Activated naive CD4-positive, alpha-beta T cell treated with anti-CD3 and anti-CD28 coated beads, Interleukin-2, amount 50 U/mL, for 24 hours (primary cell): ENCODE measurements at regions not wholly inside any gene's neighbourhood (a gene's known extent, or its start where the extent isn't known, plus 50 kb on each side); places are given as distances from the start of the nearest gene placed in this dataset.

ENCODE experiments used
- H3K27ac Mint-ChIP-seq: one replicate; pipeline ENCODE4 v1.8.0; 2021; ENCODE audit warnings: mild to moderate bottlenecking, mixed read lengths
- H3K27me3 Mint-ChIP-seq: one replicate; pipeline ENCODE4 v1.8.0; 2021; ENCODE audit warnings: mixed read lengths
- H3K36me3 Mint-ChIP-seq: one replicate; pipeline ENCODE4 v1.8.0; 2021; ENCODE audit warnings: mixed read lengths
- H3K4me1 Mint-ChIP-seq: one replicate; pipeline ENCODE4 v1.8.0; 2021; ENCODE audit warnings: mixed read lengths
- H3K4me3 Mint-ChIP-seq: one replicate; pipeline ENCODE4 v1.8.0; 2021; ENCODE audit warnings: mild to moderate bottlenecking, mixed read lengths
- H3K9me3 Mint-ChIP-seq: one replicate; pipeline ENCODE4 v1.8.0; 2021; ENCODE audit warnings: mixed read lengths

DNA sequence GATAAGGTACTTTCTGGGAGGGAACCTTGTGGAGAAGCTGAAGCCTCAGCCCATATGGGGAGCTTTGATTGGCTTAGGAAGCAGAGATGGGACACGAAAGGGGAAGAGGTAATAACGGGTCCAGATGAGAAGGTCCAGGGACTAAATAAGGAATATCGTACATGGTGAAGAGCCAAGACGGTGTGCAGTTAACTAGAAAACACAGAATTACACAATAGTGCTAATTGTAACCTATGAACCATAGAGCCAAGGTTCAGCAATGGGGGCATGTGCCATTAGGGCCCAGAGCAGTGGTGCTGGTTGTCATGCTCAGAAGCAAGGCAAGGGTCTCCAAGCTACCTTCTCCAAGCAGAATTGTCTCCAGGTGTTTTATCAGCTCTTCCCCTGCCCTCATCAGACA is 106.1 kb downstream of the IRS2 start:
- H3K27ac Mint-ChIP-seq = no peak overlapping the region
- H3K27me3 Mint-ChIP-seq = peaks cover 2% of the 10 kb centered on the region
- no peaks in the 10 kb centered on the region for H3K36me3 Mint-ChIP-seq
- H3K4me1 Mint-ChIP-seq = no peaks in the 10 kb centered on the region
- no peak overlapping the region for H3K4me3 Mint-ChIP-seq
- no peaks in the 10 kb centered on the region for H3K9me3 Mint-ChIP-seq

DNA sequence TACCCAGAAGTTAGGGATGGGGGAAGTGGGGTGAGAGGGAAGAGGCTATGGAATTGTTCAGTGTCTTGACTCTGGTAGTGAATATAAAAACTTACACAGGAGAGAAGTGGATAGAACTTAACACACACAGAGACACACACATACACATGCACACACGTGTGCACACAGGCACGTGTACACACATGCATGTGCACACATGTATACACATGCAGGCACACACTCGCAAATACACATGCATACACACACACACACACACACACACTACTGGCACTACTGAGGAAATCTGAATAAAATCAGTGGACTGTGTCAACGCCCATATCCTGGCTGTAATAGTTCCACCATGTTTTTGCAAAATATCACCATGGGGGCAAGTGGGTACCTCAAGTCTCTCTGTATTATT is 107.9 kb downstream of the IRS2 start:
- Mint-ChIP-seq H3K9me3 (peaks cover 4% of the 10 kb centered on the region), H3K4me3 (no peak overlapping the region), H3K4me1 (no peaks in the 10 kb centered on the region), H3K27ac (no peak overlapping the region), H3K36me3 (peaks cover 3% of the 10 kb centered on the region), H3K27me3 (peaks cover 7% of the 10 kb centered on the region)

DNA sequence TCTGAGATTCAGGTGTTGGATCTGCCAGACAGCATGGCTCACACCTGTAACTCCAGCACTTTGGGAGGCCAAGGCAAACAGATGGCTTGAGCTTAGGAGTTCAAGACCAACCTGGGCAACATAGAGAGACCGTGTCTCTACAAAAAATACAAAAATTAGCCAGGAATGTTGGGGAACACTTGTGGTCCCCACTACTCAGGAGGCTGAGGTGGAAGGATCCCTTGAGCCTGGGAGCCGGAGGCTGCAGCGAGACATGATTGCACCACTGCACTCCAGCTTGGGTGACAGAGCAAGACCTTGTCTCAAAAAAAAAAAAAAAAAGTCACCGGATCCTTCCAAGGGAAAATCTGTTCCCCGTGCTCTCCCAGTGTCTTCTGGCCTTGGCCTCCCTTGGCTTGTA is 109.2 kb downstream of the IRS2 start:
- no peak overlapping the region for H3K27ac Mint-ChIP-seq
- peaks cover 7% of the 10 kb centered on the region for H3K27me3 Mint-ChIP-seq
- no peaks in the 10 kb centered on the region for H3K4me1 Mint-ChIP-seq
- no peak overlapping the region for H3K4me3 Mint-ChIP-seq
- peaks cover 3% of the 10 kb centered on the region for H3K36me3 Mint-ChIP-seq
- peaks cover 4% of the 10 kb centered on the region for H3K9me3 Mint-ChIP-seq

DNA sequence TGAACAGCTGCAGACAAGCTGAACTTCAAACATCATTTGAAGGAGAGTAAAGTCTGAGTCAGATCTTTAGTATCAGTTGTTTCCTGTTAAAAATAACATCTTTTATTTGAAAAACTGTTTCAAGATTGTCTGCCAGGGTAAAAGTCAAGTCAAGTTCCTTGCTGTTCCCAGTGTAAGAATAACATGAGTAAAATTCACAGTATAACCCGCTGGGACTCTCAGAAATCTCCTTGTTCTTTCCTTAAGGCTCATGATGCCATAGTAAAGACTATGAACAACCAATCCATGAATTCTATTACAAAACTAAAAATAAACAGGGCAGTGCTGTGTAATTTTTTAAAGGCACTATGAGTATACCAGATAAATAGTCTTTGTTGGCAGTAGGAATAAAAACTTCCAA is 112.9 kb downstream of the IRS2 start:
- Mint-ChIP-seq H3K36me3 (peaks cover 3% of the 10 kb centered on the region), H3K4me3 (no peak overlapping the region), H3K27me3 (peaks cover 7% of the 10 kb centered on the region), H3K4me1 (no peaks in the 10 kb centered on the region), H3K27ac (no peak overlapping the region), H3K9me3 (peaks cover 4% of the 10 kb centered on the region)

DNA sequence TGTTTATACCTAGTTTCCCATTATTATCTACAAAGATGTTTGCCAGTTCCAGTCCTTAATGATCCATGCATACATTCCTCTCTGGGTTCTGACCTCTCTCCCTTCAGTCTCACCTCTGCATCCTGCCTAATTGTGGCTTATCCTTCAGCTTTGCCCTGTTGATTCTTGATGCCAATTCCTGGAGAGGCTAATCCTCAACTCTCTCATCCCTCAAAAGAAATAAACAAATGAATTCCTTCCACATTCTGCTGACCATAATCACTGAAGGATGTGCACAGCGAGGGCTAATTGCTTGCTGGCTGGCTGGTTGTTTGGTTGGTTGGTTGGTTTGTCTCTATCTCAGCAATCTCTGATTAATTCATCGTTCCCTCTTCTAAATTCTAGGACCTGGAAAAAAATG is 113.8 kb downstream of the IRS2 start:
- H3K36me3 Mint-ChIP-seq = peaks cover 3% of the 10 kb centered on the region

DNA sequence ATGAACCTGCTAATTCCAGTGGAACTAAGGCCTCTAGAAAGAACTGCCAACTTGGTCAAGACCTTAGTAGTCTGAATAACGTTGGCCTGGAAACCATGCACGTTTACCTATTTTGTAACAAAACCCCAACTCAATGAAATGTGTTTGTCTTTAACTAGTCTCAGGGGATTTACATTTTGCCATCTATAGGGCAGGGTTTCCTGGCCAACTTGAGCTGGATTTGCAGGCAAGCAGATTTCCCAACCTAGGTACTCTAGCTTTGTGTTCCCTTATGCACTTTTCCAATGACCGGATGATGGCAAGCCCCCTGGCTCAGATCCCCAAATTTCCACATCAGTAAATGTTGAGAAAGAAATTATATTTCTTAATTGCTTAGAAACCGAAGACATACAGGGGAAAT is 114.5 kb downstream of the IRS2 start:
- Mint-ChIP-seq H3K4me3 (no peak overlapping the region), H3K9me3 (peaks cover 4% of the 10 kb centered on the region), H3K27ac (no peak overlapping the region), H3K27me3 (peaks cover 6% of the 10 kb centered on the region), H3K4me1 (no peaks in the 10 kb centered on the region), H3K36me3 (peaks cover 3% of the 10 kb centered on the region)

More for the DNA sequence above, 113.8 kb downstream of the IRS2 start:
- H3K9me3 Mint-ChIP-seq = peaks cover 4% of the 10 kb centered on the region
- no peak overlapping the region for H3K4me3 Mint-ChIP-seq
- H3K4me1 Mint-ChIP-seq = no peaks in the 10 kb centered on the region
- H3K27ac Mint-ChIP-seq = no peak overlapping the region
- peaks cover 7% of the 10 kb centered on the region for H3K27me3 Mint-ChIP-seq

DNA sequence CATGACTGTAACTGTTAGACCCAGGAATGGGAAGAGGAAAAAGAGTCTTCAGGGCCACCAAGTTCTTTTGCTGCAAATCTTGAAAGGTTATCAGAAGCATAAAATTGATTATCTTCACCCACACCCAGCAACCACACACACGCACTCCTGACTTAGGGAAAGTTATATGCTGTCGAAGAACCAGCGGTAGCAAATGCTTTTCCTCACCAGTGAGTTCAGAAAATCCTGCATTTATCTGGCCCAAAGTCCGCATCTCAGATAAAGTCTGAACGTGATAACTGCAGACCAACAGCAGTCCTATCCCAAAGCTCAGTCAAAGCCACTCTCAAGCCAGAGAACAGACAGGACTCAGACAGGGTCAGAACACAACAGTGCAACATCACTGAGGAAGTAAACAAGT is 115.6 kb downstream of the IRS2 start:
- Mint-ChIP-seq H3K27me3 (peaks cover 6% of the 10 kb centered on the region), H3K9me3 (peaks cover 4% of the 10 kb centered on the region), H3K4me1 (no peaks in the 10 kb centered on the region), H3K36me3 (peaks cover 3% of the 10 kb centered on the region), H3K27ac (no peak overlapping the region), H3K4me3 (no peak overlapping the region)

DNA sequence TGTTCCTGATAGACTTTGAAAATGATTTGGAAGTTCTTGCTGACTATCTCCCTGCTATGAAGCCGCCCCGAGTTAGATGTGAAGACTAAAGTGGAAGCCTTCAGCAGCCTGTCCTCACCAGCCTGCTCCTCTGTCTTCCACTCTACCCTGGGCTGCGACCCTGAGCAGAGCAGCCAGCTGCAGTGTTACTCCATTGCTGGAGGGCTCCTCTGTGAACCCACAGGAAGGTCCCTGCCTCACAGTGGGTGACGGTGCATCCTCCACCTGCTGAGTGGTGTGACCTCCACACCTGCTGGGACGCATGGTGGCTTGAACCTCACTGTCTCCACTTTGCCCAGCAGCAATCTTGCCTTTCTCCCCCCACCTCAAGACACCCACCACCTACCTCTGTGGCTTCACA is 116.4 kb downstream of the IRS2 start:
- Mint-ChIP-seq H3K9me3 (peaks cover 4% of the 10 kb centered on the region), H3K4me1 (no peaks in the 10 kb centered on the region), H3K27ac (no peak overlapping the region)

DNA sequence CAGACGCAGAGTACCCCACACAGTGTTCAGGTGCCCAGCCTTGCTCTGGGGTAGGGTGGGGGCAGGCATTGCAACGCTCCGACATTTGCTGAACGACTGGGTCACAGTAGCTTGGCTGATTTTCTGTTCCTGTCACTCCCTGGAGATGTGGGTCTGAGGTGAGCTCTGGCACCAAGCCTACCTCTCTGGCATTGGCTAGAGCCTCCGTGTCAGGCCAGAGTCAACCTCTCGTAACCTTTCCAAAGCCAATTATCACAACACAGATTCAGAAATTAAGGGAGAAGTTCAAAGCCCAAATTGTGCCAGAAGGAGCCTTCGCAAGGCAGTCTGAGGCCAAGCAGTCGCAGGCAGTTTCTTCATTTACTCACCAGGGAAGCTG is 117.2 kb downstream of the IRS2 start:
- H3K27me3 Mint-ChIP-seq = no peaks in the 10 kb centered on the region
- H3K4me1 Mint-ChIP-seq = no peaks in the 10 kb centered on the region
- H3K9me3 Mint-ChIP-seq = peaks cover 2% of the 10 kb centered on the region
- no peak overlapping the region for H3K27ac Mint-ChIP-seq
- no peak overlapping the region for H3K4me3 Mint-ChIP-seq
- H3K36me3 Mint-ChIP-seq = no peaks in the 10 kb centered on the region

More for the DNA sequence above, 116.4 kb downstream of the IRS2 start:
- Mint-ChIP-seq H3K27me3 (peaks cover 2% of the 10 kb centered on the region), H3K36me3 (no peaks in the 10 kb centered on the region), H3K4me3 (no peak overlapping the region)

DNA sequence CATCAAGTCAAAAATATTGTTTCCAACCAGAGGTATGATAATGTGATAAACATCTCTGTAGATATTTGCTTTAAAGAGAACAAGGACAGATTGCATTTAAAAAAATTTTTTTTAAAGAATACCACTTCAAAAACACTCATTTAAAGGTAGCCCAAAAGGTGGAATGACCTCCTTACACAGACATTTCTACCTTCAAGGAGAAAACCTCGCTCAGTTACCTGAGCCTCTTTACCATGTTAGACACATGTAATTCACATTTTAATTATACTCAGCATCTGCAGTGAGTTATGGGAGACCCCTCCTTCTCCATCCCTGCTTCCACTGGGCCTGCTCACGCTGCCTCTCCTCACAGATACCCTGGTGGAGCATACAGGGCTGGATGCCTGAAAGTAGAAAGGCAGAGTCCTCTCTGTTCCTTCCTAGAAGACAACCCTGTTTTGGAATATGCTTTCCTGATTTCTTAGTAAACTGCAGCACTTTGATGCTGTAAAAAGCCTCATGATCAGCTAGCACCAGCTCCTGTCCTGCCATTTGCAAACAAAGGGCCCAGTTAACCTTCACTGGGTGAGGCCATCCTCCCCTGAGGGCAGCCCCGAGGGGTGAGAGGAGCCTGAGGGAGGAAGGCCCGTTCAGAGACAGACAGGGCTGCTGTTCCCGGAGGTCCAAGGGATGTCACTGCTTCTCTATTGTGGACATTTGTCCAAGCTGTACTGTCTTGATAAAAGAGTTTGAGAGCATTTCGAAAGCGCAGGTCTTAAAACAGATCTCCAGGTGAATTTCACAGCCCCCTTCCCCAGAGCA is 117.8 kb downstream of the IRS2 start:
- H3K27me3 Mint-ChIP-seq = no peaks in the 10 kb centered on the region
- H3K4me1 Mint-ChIP-seq = no peaks in the 10 kb centered on the region
- no peaks in the 10 kb centered on the region for H3K9me3 Mint-ChIP-seq
- H3K27ac Mint-ChIP-seq = no peak overlapping the region
- no peaks in the 10 kb centered on the region for H3K36me3 Mint-ChIP-seq
- no peak overlapping the region for H3K4me3 Mint-ChIP-seq

DNA sequence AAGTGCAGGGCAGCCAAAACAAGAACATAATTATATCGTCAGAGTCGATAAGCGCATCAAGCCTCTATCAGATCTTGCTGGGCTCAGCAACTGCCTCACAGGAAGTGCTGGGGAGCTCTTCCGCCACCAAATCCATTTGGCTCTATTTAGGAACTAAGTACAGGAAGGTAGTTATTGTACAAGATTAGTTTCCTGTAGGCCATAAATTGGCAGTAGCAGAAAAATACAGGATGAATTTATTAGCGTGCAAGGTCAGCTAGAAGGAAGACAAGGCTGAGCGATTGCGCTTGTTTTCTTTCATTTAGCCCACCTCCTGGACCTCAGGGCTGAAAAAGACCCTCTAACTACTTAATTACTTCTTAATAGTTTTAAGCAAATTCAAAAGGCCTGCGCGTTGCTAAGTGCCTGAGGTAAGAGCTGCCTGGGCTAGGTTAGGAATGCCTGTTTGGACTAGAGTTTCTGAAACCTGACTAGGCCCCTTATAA is 118.5 kb downstream of the IRS2 start:
- Mint-ChIP-seq H3K27me3 (no peaks in the 10 kb centered on the region), H3K4me1 (no peaks in the 10 kb centered on the region), H3K4me3 (no peak overlapping the region), H3K27ac (no peak overlapping the region), H3K36me3 (no peaks in the 10 kb centered on the region), H3K9me3 (no peaks in the 10 kb centered on the region)

DNA sequence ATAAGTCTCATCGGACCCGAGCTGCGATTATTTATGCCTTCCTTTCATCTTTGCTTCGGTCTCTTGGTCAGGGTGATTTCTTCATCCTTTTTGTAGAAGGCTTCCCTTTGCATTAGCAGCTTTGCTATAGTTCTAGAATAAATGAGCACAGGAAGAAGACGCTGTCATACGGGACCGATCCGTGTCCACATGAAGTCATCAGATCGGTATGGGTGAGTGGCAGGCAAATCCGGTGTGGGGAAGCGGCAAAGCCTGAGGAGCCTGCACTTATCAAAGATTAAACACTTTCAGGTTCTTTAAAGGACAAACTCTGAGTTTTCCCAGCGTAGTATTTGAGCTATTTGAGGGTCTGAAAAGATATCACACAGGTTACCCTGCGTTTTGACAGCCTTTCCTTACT is 119.3 kb downstream of the IRS2 start:
- H3K4me3 Mint-ChIP-seq = no peak overlapping the region
- H3K9me3 Mint-ChIP-seq = no peaks in the 10 kb centered on the region
- no peak overlapping the region for H3K27ac Mint-ChIP-seq
- H3K36me3 Mint-ChIP-seq = no peaks in the 10 kb centered on the region
- no peaks in the 10 kb centered on the region for H3K27me3 Mint-ChIP-seq
- H3K4me1 Mint-ChIP-seq = no peaks in the 10 kb centered on the region

DNA sequence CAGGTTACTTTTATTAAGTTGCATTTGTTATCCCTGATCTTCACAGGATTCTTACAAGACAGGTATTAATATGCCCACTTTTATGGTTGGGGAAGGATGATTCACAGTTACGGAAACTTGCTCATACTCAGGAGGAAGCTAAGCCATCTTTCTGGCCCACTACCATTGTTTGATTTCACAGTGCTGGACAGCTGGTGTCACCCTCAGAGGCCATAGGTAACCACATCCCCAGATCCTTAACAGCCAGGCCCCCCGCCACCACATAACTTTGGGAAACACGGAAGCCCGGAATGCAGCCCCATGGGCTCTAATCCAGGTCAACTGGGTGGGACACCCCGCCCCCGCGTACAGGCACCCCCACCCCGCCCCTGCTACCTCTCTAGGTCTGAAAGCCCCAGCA is 119.7 kb downstream of the IRS2 start:
- Mint-ChIP-seq H3K9me3 (no peaks in the 10 kb centered on the region), H3K27me3 (no peaks in the 10 kb centered on the region), H3K4me1 (no peaks in the 10 kb centered on the region), H3K27ac (no peak overlapping the region), H3K4me3 (no peak overlapping the region), H3K36me3 (no peaks in the 10 kb centered on the region)

DNA sequence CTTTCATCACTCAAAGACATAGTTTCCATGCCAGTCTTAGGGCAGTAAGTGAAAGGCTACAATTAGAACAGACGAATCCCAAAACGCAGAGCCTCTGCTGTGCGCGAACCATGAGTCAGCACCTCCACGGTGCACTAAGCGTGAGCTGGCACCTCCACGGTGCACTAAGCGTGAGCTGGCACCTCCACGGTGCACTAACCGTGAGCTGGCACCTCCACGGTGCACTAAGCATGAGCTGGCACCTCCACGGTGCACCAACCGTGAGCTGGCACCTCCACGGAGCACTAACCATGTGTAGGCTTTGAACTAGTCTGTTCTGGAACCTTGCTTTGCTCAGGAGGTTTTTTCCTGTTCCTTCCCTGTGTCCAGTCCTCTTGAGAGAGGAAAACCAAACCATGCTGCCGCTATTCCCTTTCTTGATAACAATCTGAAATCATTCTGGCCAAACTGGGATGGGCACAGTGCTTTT is 120.6 kb downstream of the IRS2 start:
- H3K4me3 Mint-ChIP-seq = no peak overlapping the region
- H3K27ac Mint-ChIP-seq = no peak overlapping the region
- no peaks in the 10 kb centered on the region for H3K27me3 Mint-ChIP-seq
- no peaks in the 10 kb centered on the region for H3K36me3 Mint-ChIP-seq
- no peaks in the 10 kb centered on the region for H3K4me1 Mint-ChIP-seq
- H3K9me3 Mint-ChIP-seq = no peaks in the 10 kb centered on the region

DNA sequence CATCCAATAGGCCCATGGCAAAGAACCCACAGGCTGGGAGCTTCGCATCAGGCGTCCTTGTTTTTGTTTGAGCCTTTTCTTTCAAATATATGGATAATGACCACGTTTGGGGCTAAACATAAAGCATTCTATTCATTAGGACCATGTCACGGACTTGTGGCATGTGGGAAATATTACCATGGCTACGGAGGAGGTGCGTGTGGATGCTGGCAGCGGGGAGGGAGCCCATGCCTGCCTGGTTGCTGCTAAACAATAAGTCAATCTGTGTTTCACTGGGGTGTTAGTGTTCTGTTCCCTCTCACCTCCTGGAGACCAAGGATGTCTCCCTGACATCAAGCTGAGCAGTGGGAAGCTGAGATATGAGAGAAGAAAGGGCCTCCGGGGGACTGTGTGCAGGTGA is 121.1 kb downstream of the IRS2 start:
- H3K4me1 Mint-ChIP-seq = no peaks in the 10 kb centered on the region
- H3K27ac Mint-ChIP-seq = no peak overlapping the region
- no peaks in the 10 kb centered on the region for H3K27me3 Mint-ChIP-seq
- H3K9me3 Mint-ChIP-seq = no peaks in the 10 kb centered on the region
- no peak overlapping the region for H3K4me3 Mint-ChIP-seq
- no peaks in the 10 kb centered on the region for H3K36me3 Mint-ChIP-seq

DNA sequence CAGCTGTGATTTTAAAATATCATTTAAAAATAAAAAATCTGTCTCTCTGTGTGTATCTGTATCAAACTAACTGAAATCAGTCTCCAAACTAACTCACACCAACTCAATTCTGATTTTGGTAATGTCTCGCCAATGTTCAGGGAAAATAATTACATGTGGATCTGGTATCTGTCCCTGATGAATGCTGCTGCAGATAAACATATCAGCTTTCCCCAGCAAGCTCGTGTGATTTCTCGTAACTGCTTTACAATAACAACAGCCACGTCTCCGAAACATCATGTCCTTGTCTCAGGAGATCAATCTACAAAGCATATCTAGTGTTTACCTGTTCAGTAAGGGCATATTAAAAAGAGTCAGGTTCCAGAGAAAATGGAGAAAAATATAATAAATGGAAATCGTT is 129.0 kb downstream of the IRS2 start:
- Mint-ChIP-seq H3K4me1 (peaks cover 4% of the 10 kb centered on the region), H3K27me3 (no peaks in the 10 kb centered on the region), H3K4me3 (no peak overlapping the region), H3K27ac (no peak overlapping the region), H3K9me3 (no peaks in the 10 kb centered on the region), H3K36me3 (no peaks in the 10 kb centered on the region)

DNA sequence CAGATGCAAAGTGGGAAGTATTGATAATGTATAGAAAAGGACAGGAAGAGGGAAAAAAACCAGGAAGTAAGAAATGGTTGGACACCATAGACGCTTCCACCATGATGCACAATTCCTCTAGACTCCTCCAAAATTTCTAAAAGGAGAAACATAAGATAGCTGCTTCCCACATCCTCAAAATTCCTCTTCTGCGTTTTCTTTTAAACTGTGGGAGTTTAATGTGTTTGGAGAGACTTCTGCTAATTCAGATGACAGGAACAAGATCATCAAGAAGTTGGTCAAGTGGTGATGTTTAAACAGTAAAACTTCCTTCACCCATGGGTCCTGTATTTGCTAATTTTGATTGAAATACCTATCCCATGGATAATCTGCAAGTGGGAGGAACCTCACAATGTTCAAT is 130.2 kb downstream of the IRS2 start:
- H3K27ac Mint-ChIP-seq = no peak overlapping the region
- peaks cover 4% of the 10 kb centered on the region for H3K4me1 Mint-ChIP-seq
- no peak overlapping the region for H3K4me3 Mint-ChIP-seq
- no peaks in the 10 kb centered on the region for H3K36me3 Mint-ChIP-seq
- no peaks in the 10 kb centered on the region for H3K9me3 Mint-ChIP-seq
- peaks cover 1% of the 10 kb centered on the region for H3K27me3 Mint-ChIP-seq
